Coronary artery (tissue), 2 donors: ENCODE measurements at regions not wholly inside any gene's neighbourhood (a gene's known extent, or its start where the extent isn't known, plus 50 kb on each side); places are given as distances from the start of the nearest gene placed in this dataset.

Source experiments
- DNase-seq: peaks from one replicate; pipeline ENCODE4 v3.0.0-alpha.2; 2017; ENCODE audit warnings: low spot score
- H3K27ac ChIP-seq, 2 donors: fragments of 200-600 bp; sonication (generic); one replicate each; pipeline ENCODE4 v1.5.1; 2016 to 2019
- H3K4me3 ChIP-seq: fragments of 200-600 bp; sonication (generic); 2 replicates; pipeline ENCODE4 v1.5.1; 2016; ENCODE audit warnings: mild to moderate bottlenecking, moderate library complexity
- TF ChIP-seq, protein P1 (sequence below): fragments of 200-600 bp; sonication (generic); IDR thresholded peaks from one replicate; pipeline ENCODE4 v1.5.1; 2019; ENCODE audit warnings: antibody characterized with exemption

DNA sequence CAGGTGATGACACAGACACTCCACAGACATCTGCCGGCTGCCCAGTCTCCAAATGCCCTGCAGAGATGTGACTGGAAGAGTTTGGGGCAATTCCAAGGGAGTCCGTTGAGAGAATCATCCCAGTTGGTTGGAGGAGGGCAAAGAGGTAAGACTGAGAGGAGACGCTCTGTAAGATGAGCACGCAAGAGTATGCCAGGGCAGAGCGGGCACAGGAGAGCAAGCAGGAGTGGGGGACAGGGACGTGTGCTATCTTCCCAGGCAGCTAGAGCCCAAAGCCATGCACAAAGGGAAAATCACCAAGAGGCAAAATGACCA is 156.3 kb upstream of the TSHZ3 start:
- no peak for DNase-seq
- H3K4me3 ChIP-seq = no peak overlapping the region
- TF ChIP-seq, protein P1, sequence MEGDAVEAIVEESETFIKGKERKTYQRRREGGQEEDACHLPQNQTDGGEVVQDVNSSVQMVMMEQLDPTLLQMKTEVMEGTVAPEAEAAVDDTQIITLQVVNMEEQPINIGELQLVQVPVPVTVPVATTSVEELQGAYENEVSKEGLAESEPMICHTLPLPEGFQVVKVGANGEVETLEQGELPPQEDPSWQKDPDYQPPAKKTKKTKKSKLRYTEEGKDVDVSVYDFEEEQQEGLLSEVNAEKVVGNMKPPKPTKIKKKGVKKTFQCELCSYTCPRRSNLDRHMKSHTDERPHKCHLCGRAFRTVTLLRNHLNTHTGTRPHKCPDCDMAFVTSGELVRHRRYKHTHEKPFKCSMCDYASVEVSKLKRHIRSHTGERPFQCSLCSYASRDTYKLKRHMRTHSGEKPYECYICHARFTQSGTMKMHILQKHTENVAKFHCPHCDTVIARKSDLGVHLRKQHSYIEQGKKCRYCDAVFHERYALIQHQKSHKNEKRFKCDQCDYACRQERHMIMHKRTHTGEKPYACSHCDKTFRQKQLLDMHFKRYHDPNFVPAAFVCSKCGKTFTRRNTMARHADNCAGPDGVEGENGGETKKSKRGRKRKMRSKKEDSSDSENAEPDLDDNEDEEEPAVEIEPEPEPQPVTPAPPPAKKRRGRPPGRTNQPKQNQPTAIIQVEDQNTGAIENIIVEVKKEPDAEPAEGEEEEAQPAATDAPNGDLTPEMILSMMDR = no peak

DNA sequence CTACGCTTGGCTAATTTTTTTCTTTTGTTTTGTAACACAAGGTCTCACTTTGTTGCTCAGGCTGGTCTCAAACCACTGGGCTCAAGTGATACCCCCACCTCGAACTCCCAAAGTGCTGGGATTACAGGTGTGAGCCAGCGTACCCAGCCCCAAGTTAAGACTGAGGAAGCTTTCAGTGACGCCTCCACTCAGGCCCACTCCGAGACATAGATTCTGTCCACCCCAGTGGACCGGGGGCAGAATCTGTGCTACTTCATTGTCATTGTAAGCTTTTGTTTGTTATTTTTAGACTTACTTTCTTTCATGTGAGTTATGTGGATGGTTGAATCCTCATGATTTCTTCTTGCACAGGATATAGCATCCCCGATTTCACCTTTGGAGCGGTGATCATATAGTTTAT is 156.9 kb upstream of the TSHZ3 start:
- H3K27ac ChIP-seq = no peak overlapping the region
- DNase-seq = no peak
- no peak overlapping the region for H3K4me3 ChIP-seq
- TF ChIP-seq, protein P1 = no peak

More for the DNA sequence above, 156.3 kb upstream of the TSHZ3 start:
- H3K27ac ChIP-seq = no peak overlapping the region

DNA sequence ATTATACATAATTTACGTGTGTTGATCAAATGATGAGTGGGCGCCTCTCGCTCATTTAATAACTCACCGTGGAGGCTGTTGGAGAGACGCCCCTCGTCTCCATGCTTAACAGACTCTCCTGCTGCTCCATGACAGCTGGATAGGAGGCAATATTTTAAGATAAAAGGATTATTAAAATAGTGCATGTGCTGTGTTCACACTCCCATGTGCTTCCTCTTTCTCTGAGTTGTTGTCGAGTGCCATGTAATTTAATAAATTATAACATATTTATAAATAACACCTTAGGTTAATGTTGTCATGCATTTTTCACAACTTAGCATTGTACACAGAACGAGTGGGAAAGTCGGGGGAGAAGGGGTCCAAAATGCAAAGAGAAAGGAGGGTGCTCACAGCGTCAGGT is 161.4 kb upstream of the TSHZ3 start:
- no peak for DNase-seq
- TF ChIP-seq, protein P1 = no peak
- no peak overlapping the region for H3K4me3 ChIP-seq
- H3K27ac ChIP-seq = no peak overlapping the region

DNA sequence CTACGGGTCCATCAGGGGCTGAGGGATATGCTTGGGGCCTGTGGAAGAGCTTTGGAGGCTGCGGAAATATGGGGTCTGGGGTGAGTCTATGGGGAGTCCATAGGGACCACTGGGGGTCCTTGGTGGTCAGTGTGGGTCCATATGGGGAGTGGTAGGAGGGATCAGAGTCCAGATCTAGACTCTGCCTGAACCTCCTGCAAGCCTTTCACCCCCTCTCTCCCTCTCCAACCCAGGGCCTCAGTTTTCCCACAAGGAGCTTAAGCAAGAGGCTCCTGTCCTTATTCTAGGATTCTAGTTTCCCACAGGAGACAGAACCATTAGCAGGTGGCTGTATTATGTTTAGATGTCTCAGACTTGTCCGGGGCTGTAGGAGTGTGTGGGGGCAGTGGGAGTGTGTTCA is 161.9 kb upstream of the TSHZ3 start:
- DNase-seq = no peak
- no peak overlapping the region for H3K4me3 ChIP-seq
- TF ChIP-seq, protein P1 = no peak

DNA sequence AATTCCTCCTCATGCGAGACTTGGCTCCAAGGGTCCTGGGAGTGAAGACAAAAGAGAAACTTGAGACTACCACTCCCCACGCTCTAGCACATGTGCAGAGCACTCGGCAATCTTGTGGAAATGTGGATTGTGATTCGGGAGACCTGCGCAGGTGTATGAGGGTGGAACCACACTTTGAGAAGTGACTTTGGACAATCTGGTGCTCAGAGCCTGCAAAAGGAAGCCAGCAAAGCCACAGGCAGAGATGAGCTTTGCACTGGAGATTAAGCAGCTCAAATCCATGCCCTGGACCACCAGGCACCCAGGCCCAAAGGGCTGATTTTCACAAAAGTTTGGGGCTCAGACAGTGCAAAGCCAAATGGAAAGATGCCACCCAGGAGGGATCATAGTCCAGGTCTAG is 162.5 kb upstream of the TSHZ3 start:
- H3K27ac ChIP-seq = no peak overlapping the region
- H3K4me3 ChIP-seq = no peak overlapping the region
- TF ChIP-seq, protein P1 = no peak
- no peak for DNase-seq

More for the DNA sequence above, 161.9 kb upstream of the TSHZ3 start:
- no peak overlapping the region for H3K27ac ChIP-seq

DNA sequence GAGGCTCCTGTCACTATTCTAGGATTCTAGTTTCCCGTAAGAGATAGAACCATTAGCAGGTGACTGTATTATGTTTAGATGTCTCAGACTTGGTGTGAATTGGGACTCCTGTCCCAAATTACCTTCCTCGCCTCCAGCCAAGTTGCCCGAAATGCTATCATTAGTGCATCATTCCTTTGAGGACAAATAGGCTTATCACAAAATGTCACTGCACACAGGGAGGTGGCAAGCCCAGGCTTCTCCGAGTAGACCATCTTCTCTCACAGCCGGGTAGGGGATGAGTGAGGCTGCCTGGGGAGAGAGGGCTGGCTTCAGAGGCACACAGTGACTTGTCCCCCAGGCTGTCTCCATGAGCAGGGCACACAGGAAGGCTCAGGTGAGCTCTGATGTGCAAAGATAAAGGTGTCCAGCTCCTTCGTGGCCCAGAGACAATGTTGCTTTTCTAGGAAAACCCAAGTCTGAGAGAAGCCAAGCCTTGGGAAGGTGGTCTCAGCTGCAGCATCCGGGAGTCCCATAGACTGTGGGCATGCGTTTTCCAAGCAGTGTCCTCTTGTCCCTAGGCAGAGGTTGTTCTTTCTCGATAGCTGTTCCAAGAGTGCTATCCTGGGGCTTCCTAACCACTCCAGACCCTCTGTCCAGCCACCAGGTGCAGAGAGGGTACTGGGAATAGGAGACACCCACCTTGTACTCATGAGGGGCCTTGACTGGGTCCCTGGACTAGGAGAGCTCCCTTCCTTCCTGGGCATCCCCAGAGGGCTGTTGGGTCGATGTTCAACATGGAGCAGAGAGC is 163.1 kb upstream of the TSHZ3 start:
- DNase-seq = no peak
- no peak overlapping the region for H3K4me3 ChIP-seq
- H3K27ac ChIP-seq = no peak overlapping the region
- TF ChIP-seq, protein P1 = no peak

DNA sequence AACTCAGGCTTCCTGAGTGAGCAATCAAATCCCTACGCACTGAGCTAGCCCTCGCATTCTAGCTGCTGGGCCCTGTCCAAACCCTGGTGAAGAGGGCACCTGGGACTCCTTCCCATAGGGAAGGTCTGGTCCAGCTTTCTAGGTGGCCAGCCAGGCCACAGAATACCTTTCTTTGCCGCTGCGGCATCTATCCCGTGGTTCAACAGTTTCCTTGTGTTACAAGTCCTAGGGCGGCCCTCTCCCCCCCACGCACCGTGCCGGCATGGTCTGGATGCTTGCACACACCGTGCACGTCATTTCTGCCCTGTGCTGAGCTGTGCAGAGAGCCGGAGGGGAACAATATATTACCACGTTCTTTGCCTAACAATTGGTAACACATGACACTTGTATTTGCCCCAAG is 164.6 kb upstream of the TSHZ3 start:
- Histone ChIP-seq H3K27ac (no peak overlapping the region), H3K4me3 (no peak overlapping the region)
- TF ChIP-seq, protein P1 = no peak
- peak; percentile 26 for DNase-seq
